IMR-90 (cell line): ENCODE measurements at regions not wholly inside any gene's neighbourhood (a gene's known extent, or its start where the extent isn't known, plus 50 kb on each side); places are given as distances from the start of the nearest gene placed in this dataset.

Experiments
- BHLHE40 ChIP-seq: fragments of 150-350 bp; IDR thresholded peaks from 2 replicates; pipeline ENCODE4 v1.6.1; 2016; ENCODE audit warnings: mild to moderate bottlenecking, low read depth, low read length
- CTCF ChIP-seq: conservative IDR thresholded peaks from 2 replicates; pipeline ENCODE4 v1.5.1; 2012; ENCODE audit warnings: mild to moderate bottlenecking, low read depth, low read length, improper control_type of control experiment
- MAFK ChIP-seq: IDR thresholded peaks from 2 replicates; pipeline ENCODE4 v1.6.1; 2012; ENCODE audit warnings: low read depth, low read length, improper control_type of control experiment
- MXI1 ChIP-seq: IDR thresholded peaks from 2 replicates; pipeline ENCODE4 v1.6.1; 2012; ENCODE audit warnings: low read depth, mild to moderate bottlenecking, low read length, moderate library complexity, borderline replicate concordance
- POLR2A ChIP-seq: IDR thresholded peaks from 2 replicates; pipeline ENCODE4 v1.6.1; 2012; ENCODE audit warnings: mild to moderate bottlenecking, low read depth, low read length
- RAD21 ChIP-seq: IDR thresholded peaks from 2 replicates; pipeline ENCODE4 v1.6.1; 2012; ENCODE audit warnings: low read length, improper control_type of control experiment
- RFX5 ChIP-seq: IDR thresholded peaks from 2 replicates; pipeline ENCODE4 v1.8.0; 2012; ENCODE audit warnings: low read depth, mild to moderate bottlenecking, low read length, moderate library complexity
- SMC3 ChIP-seq: fragments of 150-350 bp; IDR thresholded peaks from 2 replicates; pipeline ENCODE4 v1.6.1; 2016; ENCODE audit warnings: low read depth, mild to moderate bottlenecking, antibody characterized with exemption, low read length, moderate library complexity
- TF ChIP-seq, protein P1 (sequence below): fragments of 150-350 bp; IDR thresholded peaks from 2 replicates; pipeline ENCODE4 v1.6.1; 2016; ENCODE audit warnings: low read depth, mild to moderate bottlenecking, low read length, moderate library complexity, borderline replicate concordance

GRCh38 chr20:6240059-6240458 lies 117.2 kb upstream of the FERMT1 start:
- no peak for TF ChIP-seq CTCF
- TF ChIP-seq, protein P1, sequence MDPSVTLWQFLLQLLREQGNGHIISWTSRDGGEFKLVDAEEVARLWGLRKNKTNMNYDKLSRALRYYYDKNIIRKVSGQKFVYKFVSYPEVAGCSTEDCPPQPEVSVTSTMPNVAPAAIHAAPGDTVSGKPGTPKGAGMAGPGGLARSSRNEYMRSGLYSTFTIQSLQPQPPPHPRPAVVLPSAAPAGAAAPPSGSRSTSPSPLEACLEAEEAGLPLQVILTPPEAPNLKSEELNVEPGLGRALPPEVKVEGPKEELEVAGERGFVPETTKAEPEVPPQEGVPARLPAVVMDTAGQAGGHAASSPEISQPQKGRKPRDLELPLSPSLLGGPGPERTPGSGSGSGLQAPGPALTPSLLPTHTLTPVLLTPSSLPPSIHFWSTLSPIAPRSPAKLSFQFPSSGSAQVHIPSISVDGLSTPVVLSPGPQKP = no peak
- TF ChIP-seq SMC3 = no peak
- no peak for TF ChIP-seq RAD21
- no peak for TF ChIP-seq POLR2A
- no peak for TF ChIP-seq MXI1
- no peak for TF ChIP-seq BHLHE40
- TF ChIP-seq MAFK = no peak
- no peak for TF ChIP-seq RFX5
